Stomach (tissue), 4 donors: ENCODE measurements at regions not wholly inside any gene's neighbourhood (a gene's known extent, or its start where the extent isn't known, plus 50 kb on each side); places are given as distances from the start of the nearest gene placed in this dataset.

ENCODE experiments used
- POLR2A ChIP-seq, 4 donors: fragments of 450-650 bp; IDR thresholded peaks; one replicate each; pipeline ENCODE4 v1.6.1; 2016; ENCODE audit warnings: antibody characterized with exemption in 4 of 4, control low read depth in 2 of 4, mild to moderate bottlenecking in 1 of 4, moderate library complexity in 1 of 4
- TF ChIP-seq, protein P1 (sequence below), 7 experiments: fragments of 450-650 bp in 4 of 7; fragments of 200-600 bp in 3 of 7; sonication (generic) in 3 of 7; IDR thresholded peaks; one replicate each; pipeline ENCODE4 v1.5.1; 2016 to 2019; ENCODE audit warnings: antibody characterized with exemption in 7 of 7, control low read depth in 2 of 7, mild to moderate bottlenecking in 1 of 7

DNA sequence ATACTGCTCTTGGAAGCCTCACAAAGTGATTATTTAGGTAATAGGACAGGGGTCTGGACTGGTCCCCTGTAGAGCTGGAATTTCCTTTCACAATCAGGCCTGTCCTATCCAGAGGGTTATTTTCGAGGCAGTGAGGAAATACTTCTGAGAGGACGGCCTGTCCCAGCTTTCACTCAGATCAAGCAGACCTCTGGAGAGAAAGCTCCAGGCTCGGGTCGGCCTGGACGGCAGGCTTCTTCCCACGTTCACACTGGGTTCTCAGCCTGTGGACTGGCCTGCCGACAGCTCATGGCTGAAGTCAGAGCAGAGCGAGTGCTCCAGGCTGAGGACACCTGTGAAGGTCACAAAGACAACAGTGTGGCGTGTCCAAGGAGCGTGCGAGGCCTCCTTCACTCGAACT lies 405.3 kb downstream of the VPS13C start:
- TF ChIP-seq, protein P1, sequence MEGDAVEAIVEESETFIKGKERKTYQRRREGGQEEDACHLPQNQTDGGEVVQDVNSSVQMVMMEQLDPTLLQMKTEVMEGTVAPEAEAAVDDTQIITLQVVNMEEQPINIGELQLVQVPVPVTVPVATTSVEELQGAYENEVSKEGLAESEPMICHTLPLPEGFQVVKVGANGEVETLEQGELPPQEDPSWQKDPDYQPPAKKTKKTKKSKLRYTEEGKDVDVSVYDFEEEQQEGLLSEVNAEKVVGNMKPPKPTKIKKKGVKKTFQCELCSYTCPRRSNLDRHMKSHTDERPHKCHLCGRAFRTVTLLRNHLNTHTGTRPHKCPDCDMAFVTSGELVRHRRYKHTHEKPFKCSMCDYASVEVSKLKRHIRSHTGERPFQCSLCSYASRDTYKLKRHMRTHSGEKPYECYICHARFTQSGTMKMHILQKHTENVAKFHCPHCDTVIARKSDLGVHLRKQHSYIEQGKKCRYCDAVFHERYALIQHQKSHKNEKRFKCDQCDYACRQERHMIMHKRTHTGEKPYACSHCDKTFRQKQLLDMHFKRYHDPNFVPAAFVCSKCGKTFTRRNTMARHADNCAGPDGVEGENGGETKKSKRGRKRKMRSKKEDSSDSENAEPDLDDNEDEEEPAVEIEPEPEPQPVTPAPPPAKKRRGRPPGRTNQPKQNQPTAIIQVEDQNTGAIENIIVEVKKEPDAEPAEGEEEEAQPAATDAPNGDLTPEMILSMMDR (IDR thresholded peaks at IDR 0.05) = no peak
- no peak for TF ChIP-seq POLR2A (IDR thresholded peaks at IDR 0.05)
